Fibroblast of lung (primary cell): ENCODE measurements at regions not wholly inside any gene's neighbourhood (a gene's known extent, or its start where the extent isn't known, plus 50 kb on each side); places are given as distances from the start of the nearest gene placed in this dataset.

Experiments
- EZH2 ChIP-seq: IDR thresholded peaks from 2 replicates; pipeline ENCODE4 v1.5.1; 2012; ENCODE audit warnings: low read length, control low read depth, mild to moderate bottlenecking; ENCODE audit errors: missing control alignments
- TF ChIP-seq, protein P1 (sequence below), 2 donors: IDR thresholded peaks in 1 of 2; conservative IDR thresholded peaks in 1 of 2; 1 replicate in 1 of 2; 2 replicates in 1 of 2; pipeline ENCODE4 v1.5.1; 2011 to 2012; ENCODE audit warnings: low read length in 2 of 2, control low read depth in 1 of 2, inconsistent platforms in 1 of 2, low read depth in 1 of 2, mild to moderate bottlenecking in 1 of 2

DNA sequence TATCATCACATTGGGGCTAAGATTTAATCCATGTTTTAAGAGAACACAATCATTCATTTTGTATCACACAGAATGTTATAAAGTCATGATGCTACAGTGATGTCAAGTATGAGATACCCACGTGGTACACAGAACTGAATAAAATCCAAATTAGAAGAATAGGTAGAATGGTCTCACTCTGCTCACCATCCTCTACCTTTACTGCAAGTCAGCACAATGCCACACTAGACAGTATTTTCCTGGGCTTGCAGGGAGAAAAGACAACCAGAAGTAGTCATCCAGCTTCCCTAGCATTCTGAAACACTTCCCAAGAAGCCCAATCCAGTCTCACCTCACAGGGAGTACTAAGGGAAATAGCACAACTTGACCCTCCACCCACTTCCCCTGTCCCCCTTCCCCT, 856.2 kb upstream of the NRXN1 start:
- no peak for TF ChIP-seq EZH2
- TF ChIP-seq, protein P1, sequence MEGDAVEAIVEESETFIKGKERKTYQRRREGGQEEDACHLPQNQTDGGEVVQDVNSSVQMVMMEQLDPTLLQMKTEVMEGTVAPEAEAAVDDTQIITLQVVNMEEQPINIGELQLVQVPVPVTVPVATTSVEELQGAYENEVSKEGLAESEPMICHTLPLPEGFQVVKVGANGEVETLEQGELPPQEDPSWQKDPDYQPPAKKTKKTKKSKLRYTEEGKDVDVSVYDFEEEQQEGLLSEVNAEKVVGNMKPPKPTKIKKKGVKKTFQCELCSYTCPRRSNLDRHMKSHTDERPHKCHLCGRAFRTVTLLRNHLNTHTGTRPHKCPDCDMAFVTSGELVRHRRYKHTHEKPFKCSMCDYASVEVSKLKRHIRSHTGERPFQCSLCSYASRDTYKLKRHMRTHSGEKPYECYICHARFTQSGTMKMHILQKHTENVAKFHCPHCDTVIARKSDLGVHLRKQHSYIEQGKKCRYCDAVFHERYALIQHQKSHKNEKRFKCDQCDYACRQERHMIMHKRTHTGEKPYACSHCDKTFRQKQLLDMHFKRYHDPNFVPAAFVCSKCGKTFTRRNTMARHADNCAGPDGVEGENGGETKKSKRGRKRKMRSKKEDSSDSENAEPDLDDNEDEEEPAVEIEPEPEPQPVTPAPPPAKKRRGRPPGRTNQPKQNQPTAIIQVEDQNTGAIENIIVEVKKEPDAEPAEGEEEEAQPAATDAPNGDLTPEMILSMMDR (conservative IDR thresholded peaks at IDR 0.05 in 1 of 2, IDR thresholded peaks at IDR 0.05 in 1 of 2; ENCODE audit: low read depth in 1 of 2, low read length in 2 of 2), result no peak
